Duodenal mucosa (tissue), 2 donors: ENCODE measurements at regions not wholly inside any gene's neighbourhood (a gene's known extent, or its start where the extent isn't known, plus 50 kb on each side); places are given as distances from the start of the nearest gene placed in this dataset.

Experiments
- H3K27ac ChIP-seq: one replicate; pipeline ENCODE4 v1.7.0; 2013; ENCODE audit warnings: low read depth, low read length
- H3K27me3 ChIP-seq, 2 donors: one replicate each; pipeline ENCODE4 v1.7.0; 2013; ENCODE audit warnings: low read length in 2 of 2, control low read depth in 1 of 2; ENCODE audit not compliant: insufficient read depth in 2 of 2, control insufficient read depth in 1 of 2
- H3K36me3 ChIP-seq, 2 donors: one replicate each; pipeline ENCODE4 v1.7.0; 2013; ENCODE audit warnings: low read length in 2 of 2, control low read depth in 1 of 2; ENCODE audit not compliant: insufficient read depth in 2 of 2, control insufficient read depth in 1 of 2
- H3K4me1 ChIP-seq, 2 donors: one replicate each; pipeline ENCODE4 v1.7.0; 2013; ENCODE audit warnings: low read length in 2 of 2, control low read depth in 1 of 2; ENCODE audit not compliant: insufficient read depth in 2 of 2, control insufficient read depth in 1 of 2
- H3K4me3 ChIP-seq, 2 donors: one replicate each; pipeline ENCODE4 v1.7.0; 2013; ENCODE audit warnings: low read length in 2 of 2, low read depth in 1 of 2
- H3K9ac ChIP-seq, 2 donors: one replicate each; pipeline ENCODE4 v1.7.0; 2013; ENCODE audit warnings: low read length in 2 of 2, low read depth in 1 of 2
- H3K9me3 ChIP-seq, 2 donors: one replicate each; pipeline ENCODE4 v1.7.0; 2013; ENCODE audit warnings: low read length in 2 of 2, control low read depth in 1 of 2; ENCODE audit not compliant: control insufficient read depth in 1 of 2

GRCh38 chr10:94102436-94102835, 108.7 kb downstream of the PLCE1 start:
- no peaks in the 10 kb centered on the region for H3K9me3 ChIP-seq
- H3K4me3 ChIP-seq, result no peak overlapping the region
- no peak overlapping the region for H3K9ac ChIP-seq
- no peak overlapping the region for H3K27ac ChIP-seq
- H3K4me1 ChIP-seq, result no peaks in the 10 kb centered on the region
- no peaks in the 10 kb centered on the region for H3K36me3 ChIP-seq
- H3K27me3 ChIP-seq, result no peaks in the 10 kb centered on the region

DNA sequence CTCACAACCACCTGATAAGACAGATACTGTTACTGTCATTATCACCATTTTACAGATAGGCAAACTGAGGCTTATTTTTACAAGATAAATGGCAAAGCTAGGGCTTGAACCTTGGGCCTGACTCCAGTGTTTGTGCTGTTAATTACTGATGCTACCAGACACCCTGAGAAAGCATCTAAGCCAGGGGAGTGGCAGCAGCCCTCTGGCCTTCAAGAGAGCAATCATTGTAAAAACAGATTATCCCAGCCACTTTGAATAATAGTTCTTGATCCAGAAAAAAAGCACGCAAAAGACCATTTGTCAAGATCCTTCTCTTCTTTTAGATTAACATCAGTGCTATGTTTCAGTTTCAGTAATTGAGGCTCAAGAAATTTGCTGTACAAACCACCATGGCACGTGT, 109.5 kb downstream of the PLCE1 start:
- H3K36me3 ChIP-seq, result no peaks in the 10 kb centered on the region
- no peaks in the 10 kb centered on the region for H3K27me3 ChIP-seq
- H3K27ac ChIP-seq, result no peak overlapping the region
- no peaks in the 10 kb centered on the region for H3K4me1 ChIP-seq
- no peaks in the 10 kb centered on the region for H3K9me3 ChIP-seq
- H3K9ac ChIP-seq, result no peak overlapping the region
- H3K4me3 ChIP-seq, result no peak overlapping the region

- H3K9ac ChIP-seq, result no peak overlapping the region
- H3K27ac ChIP-seq, result no peak overlapping the region
- H3K9me3 ChIP-seq, result no peaks in the 10 kb centered on the region
- no peaks in the 10 kb centered on the region for H3K27me3 ChIP-seq
- H3K36me3 ChIP-seq, result no peaks in the 10 kb centered on the region
- H3K4me3 ChIP-seq, result no peak overlapping the region
- no peaks in the 10 kb centered on the region for H3K4me1 ChIP-seq
These were observed 110.1 kb downstream of the PLCE1 start for GRCh38 chr10:94103801-94104221.

DNA sequence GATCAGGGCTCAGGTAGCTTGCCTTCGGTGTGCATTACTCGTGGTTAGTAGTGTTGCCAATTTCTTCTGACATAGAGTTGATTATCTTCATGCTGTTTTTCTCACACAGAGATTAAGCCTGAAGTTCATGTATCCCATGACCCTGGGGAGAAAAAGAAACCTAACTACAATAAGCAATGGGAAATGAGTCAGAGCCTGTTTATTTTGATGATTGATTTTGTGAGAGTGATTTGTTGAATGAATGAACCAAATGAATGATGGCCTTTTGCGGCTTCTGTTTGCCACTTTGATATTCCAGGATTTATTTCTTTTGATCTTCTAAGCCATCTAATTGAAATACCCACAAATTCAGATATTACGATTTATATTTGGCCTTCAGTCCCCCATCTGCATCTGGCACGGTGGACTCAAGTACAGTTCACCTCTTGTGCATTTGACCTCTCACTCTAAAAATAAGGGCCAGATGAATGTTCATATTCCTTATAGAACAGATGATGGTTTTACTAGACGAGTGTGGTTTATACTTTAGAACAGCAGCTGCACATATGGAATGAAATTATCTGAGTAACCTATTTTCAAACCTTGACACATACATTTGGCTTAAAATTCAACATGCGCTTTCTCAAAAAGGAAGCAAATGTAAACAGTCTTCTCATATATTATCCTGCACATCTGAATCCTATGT, 110.7 kb downstream of the PLCE1 start:
- Histone ChIP-seq H3K4me1 (no peaks in the 10 kb centered on the region), H3K27me3 (no peaks in the 10 kb centered on the region), H3K4me3 (no peak overlapping the region), H3K36me3 (no peaks in the 10 kb centered on the region), H3K27ac (no peak overlapping the region), H3K9ac (no peak overlapping the region), H3K9me3 (no peaks in the 10 kb centered on the region)

- no peaks in the 10 kb centered on the region for H3K9me3 ChIP-seq
- H3K36me3 ChIP-seq, result no peaks in the 10 kb centered on the region
- no peaks in the 10 kb centered on the region for H3K4me1 ChIP-seq
- no peaks in the 10 kb centered on the region for H3K27me3 ChIP-seq
- H3K27ac ChIP-seq, result no peak overlapping the region
- H3K9ac ChIP-seq, result no peak overlapping the region
- H3K4me3 ChIP-seq, result no peak overlapping the region
These were observed 111.5 kb downstream of the PLCE1 start for GRCh38 chr10:94105226-94105625.

DNA sequence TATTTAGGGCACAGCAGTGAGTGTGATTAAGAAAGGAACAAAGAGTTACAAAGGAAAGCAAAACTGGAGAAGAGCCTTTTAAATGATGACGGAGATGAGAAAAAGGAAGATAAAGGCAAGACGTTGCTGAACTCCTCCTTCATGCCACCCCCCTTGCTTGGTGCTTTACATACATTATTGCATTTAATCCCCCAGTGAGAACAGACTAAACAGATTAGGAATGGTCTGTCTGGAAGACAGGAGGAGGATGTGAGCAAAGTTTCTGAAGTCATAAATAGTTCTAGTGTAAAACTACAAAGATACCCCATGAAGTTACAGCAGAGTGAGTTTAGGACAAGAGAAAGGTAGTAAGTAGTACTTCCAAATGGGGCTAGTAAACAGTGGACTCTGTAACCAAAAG, 113.5 kb downstream of the PLCE1 start:
- H3K36me3 ChIP-seq, result no peaks in the 10 kb centered on the region
- H3K9ac ChIP-seq, result no peak overlapping the region
- H3K27me3 ChIP-seq, result no peaks in the 10 kb centered on the region
- no peaks in the 10 kb centered on the region for H3K9me3 ChIP-seq
- H3K4me1 ChIP-seq, result no peaks in the 10 kb centered on the region
- H3K4me3 ChIP-seq, result no peak overlapping the region
- H3K27ac ChIP-seq, result no peak overlapping the region

DNA sequence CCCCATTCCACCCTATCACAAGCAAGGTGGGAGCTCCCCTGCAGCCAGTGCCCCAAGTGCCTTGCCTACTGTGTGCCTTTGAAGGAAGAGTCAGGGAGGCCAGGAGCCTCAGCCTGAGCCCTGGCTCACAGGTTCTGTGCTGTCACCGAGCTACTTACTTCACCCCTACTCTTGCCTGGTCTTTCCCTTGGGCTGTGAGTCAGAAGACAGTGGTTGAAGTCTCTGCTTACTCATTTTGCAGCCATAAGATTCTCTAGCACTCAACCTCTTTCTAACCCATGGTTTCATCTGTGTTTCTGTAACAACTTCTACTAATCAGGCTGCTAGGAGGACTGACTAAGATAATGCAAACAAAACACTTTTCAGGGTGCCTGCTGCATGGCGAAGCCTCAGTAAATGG, 114.5 kb downstream of the PLCE1 start:
- H3K9me3 ChIP-seq, result no peaks in the 10 kb centered on the region
- no peaks in the 10 kb centered on the region for H3K36me3 ChIP-seq
- H3K4me3 ChIP-seq, result no peak overlapping the region
- no peak overlapping the region for H3K27ac ChIP-seq
- no peaks in the 10 kb centered on the region for H3K4me1 ChIP-seq
- no peaks in the 10 kb centered on the region for H3K27me3 ChIP-seq
- no peak overlapping the region for H3K9ac ChIP-seq

DNA sequence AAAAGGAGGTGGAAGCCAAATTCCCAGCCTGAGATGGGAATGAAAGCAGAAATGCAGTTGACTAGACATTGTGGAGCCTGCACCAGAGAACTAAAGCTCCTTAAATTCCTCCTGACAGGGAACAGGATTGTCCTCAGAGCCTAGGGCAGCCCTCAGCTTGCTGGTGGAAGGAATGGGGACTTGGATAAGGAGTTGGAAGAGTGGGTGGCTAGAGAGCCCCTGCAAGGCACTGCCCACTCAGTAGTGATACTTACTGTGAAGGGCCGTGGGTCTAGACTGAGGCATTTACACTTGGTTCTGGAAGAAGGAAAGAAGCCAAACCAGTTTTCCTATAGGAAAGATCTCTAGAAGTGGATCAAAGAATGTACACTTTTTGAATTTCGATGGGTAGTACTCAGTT, 117.6 kb downstream of the PLCE1 start:
- Histone ChIP-seq H3K27me3 (no peaks in the 10 kb centered on the region), H3K27ac (no peak overlapping the region), H3K9me3 (no peaks in the 10 kb centered on the region), H3K4me1 (no peaks in the 10 kb centered on the region), H3K4me3 (no peak overlapping the region), H3K36me3 (no peaks in the 10 kb centered on the region), H3K9ac (no peak overlapping the region)

GRCh38 chr10:94112321-94112720, 118.6 kb downstream of the PLCE1 start:
- no peak overlapping the region for H3K9ac ChIP-seq
- H3K27me3 ChIP-seq, result no peaks in the 10 kb centered on the region
- H3K27ac ChIP-seq, result no peak overlapping the region
- no peaks in the 10 kb centered on the region for H3K9me3 ChIP-seq
- no peak overlapping the region for H3K4me3 ChIP-seq
- H3K36me3 ChIP-seq, result no peaks in the 10 kb centered on the region
- H3K4me1 ChIP-seq, result no peaks in the 10 kb centered on the region

GRCh38 chr10:94115725-94116124, 122.0 kb downstream of the PLCE1 start:
- Histone ChIP-seq H3K9ac (no peak overlapping the region), H3K27me3 (no peaks in the 10 kb centered on the region), H3K4me3 (no peak overlapping the region), H3K4me1 (no peaks in the 10 kb centered on the region), H3K9me3 (no peaks in the 10 kb centered on the region), H3K27ac (no peak overlapping the region), H3K36me3 (no peaks in the 10 kb centered on the region)

GRCh38 chr10:94116848-94117247, 123.1 kb downstream of the PLCE1 start:
- H3K27ac ChIP-seq, result no peak overlapping the region
- no peaks in the 10 kb centered on the region for H3K36me3 ChIP-seq
- H3K4me1 ChIP-seq, result no peaks in the 10 kb centered on the region
- no peaks in the 10 kb centered on the region for H3K27me3 ChIP-seq
- H3K9ac ChIP-seq, result no peak overlapping the region
- no peaks in the 10 kb centered on the region for H3K9me3 ChIP-seq
- H3K4me3 ChIP-seq, result no peak overlapping the region
